ENCODE measurements at regions not wholly inside any gene's neighbourhood (a gene's known extent, or its start where the extent isn't known, plus 50 kb on each side); places are given as distances from the start of the nearest gene placed in this dataset.
"Not testable (repeated sequence)": the region's sequence is repeated elsewhere in the genome, so short reads cannot be mapped to it uniquely, and the experiment has no call there.

DNA sequence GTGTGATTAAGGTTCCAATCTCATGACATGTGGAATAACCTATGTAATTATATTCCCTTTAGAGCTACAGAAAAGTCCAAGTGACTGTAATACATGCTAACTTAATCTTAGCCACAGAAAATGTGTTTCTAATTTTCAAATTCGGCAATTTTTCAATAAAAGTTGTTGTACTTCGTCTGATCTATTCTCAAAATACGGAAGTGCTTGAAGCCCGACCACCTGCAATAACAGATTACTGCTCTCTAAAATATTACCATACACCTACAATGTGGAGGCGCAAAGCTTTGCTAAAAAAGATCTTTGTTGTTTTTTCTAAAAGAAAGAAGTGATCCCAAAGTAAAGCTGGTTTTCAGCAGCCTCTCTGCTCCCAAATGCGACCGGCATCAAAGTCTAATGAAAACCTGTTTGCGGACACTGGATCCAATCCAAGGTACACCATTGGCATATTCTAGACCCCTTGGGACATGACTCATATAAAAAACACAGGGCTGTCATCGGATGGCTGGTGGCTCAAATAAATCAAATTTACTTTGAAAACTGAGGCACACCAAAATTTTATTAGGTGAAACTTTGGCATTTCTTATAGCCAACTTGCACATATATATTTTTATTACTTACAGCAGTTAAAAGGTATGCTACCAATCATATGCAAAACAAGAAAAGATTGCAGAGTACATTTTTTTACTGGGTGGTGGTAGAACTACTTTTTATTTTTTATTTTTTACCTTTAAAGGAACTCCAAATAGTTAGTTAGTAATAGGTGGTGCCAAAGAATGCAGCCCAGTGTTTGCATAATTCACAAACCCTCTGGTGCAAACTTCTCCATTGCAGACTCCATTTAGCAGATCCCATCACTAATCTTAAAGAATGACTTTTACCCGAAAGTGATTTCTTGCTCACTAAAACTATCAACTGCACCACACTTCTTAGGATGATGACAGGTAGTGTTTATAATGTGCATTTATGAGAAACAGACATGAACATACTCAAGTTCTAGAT is 118.7 kb upstream of the TBX18 start:
- in situ Hi-C loops (cut with HindIII; ENCODE audit: low pct_ligation_motif_present, low pct_unique_long_range_greater_than_20kb, low sequenced_read_pairs): no loop called here
- no peak for DNase-seq

DNA sequence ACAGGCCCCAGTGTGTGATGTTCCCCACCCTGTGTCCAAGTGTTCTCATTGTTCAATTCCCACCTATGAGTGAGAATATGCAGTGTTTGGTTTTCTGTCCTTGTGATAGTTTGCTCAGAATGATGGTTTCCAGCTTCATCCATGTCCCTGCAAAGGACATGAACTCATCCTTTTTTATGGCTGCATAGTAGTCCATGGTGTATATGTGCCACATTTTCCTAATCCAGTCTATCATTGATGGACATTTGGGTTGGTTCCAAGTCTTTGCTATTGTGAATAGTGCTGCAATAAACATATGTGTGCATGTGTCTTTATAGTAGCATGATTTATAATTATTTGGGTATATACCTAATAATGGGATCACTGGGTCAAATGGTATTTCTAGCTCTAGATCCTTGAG is 115.0 kb upstream of the TBX18 start:
- DNase-seq; in situ Hi-C loops (cut with HindIII; ENCODE audit: low pct_ligation_motif_present, low pct_unique_long_range_greater_than_20kb, low sequenced_read_pairs): not testable (repeated sequence)

DNA sequence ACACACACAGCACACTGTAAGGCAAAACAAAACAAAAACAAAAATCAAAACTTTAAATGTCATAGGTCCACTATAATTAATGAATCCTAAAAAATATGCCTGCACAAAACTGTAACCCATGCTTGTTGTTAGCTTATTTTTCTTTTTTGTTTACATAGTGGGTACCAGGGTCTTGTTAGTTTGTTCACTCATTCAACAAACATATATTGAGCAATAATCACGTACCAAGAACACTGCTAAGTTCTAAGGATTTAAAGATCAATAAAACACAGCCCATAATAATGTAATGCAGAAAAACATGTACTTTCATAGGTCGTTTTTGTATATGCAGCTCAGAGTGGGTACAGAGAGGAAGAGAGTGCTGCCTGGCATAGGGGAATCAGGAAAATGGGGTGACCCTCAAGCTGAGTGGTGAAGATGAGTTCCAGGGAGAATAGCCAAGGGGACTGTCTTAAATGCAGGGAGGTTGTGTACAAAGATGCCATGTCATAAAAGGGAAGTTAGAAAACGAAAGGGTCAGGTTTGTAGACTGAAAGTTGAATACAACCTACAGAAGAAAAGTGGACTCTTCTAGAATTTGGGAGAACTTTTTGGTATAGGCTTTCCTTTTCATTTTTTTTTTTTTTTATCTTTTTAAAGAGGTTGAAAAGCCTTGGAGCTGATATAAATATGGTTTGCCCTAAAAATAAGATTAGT is 113.3 kb upstream of the TBX18 start:
- in situ Hi-C loops (cut with HindIII; ENCODE audit: low pct_ligation_motif_present, low pct_unique_long_range_greater_than_20kb, low sequenced_read_pairs): no loop called here
- no peak for DNase-seq

DNA sequence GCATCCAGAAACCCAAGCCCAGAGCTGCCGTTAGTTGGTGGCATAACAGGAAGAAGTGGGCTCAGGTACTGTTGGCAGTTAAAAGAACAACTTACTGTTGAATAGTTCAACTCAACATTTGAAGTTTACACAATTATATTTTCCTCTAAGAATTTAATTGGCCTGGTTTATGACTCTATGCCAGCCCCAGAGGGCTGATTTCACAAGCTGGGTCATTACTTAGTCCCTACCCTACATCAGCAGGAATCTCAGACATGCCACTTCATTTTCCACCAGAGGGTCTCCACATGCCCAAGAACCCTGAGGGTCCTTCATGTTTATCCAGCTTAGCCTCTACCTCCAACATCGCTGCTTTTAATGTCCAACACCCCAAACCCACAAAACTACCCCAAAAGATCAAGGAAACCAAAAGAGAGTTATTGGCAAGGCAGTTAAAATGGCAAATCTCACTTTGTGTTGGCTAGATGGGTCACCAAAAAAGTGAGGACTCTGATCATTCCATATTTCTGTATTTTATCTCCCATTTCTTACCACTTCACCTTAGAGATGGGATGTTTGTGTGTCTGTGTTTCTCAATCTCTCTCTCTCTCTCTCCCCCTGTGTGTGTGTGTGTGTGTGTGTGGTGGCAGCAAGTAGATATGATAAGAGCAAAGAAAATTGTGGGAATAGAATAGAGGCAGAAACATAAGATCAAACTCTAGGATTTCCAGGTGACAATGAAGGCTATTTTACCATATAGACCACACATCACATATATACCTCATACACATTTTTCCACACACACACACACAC is 112.5 kb upstream of the TBX18 start:
- DNase-seq: no peak
- in situ Hi-C loops (cut with HindIII; ENCODE audit: low pct_ligation_motif_present, low pct_unique_long_range_greater_than_20kb, low sequenced_read_pairs): no loop called here

DNA sequence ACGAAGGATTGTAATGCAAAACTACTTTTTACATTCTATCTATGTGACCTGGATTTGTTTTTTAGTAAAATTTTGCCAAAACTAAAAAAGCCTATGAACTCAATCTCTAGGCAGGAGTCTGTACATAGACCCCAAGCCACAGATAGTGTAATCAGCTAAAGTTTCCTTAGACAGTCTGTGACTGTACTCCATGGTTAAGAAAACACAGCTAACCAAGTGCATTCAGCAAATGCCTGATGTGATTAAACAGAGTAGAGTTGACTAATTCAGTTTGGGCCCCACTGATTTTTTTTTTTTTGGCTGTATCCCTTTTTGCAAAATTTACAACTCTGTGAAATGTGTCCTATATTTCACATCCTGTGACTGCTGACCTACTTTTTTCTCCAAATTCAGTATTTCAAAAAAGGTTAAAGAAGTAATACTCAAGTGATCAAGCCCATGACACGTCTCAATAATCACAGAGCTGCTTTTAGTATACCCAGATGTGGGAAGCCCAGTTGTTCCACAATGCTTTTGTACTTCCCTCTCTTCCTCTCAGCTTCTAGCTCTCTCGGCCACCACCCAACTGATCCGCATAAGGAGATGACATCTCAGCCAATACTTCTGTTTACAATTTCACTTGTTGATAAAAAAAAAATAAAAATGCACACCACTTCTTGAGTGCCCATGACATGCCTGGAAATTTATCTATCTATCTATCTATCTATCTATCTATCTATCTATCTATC is 108.8 kb upstream of the TBX18 start:
- in situ Hi-C loops (cut with HindIII; ENCODE audit: low pct_ligation_motif_present, low pct_unique_long_range_greater_than_20kb, low sequenced_read_pairs): no loop called here
- no peak for DNase-seq

DNA sequence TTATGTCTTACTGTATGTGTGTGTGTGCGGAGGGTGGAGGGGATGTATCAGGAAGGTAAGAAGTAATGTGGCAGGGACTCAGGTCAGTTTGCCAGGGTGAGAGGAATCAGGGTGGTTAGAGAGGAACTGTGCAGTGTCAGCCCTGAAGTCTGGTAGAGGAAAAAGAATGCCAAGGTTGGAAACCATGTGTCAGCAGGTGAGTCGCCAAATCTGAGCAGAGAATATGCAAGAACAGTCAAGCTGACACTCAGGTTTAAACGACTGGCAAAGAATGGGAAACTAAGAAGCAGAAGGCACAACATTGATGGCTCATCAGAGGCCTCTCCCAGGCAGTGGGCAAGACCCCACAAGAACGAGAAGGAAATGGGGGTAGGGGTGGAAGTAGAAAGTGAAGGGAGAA is 107.5 kb upstream of the TBX18 start:
- in situ Hi-C loops (cut with HindIII; ENCODE audit: low pct_ligation_motif_present, low pct_unique_long_range_greater_than_20kb, low sequenced_read_pairs): no loop called here
- DNase-seq: no peak

DNA sequence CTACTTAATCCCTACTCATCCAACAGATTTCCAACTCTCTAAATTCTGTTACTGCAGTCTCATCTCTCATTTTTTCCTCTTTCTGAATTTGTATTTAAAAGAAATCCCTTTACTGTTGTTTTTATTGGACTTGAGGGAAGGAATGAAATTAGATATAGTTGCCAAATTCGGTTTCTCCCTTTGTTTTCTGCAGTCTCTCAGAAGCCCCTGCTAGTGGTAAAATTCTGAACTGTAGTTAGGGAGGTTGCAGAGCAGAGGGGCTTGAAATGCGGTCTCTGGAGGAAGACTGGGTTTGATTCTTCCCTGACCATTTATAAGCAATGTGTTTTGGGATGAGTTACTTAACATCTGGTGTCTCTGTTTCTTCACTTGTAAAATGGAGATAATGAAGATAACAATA is 106.3 kb upstream of the TBX18 start:
- in situ Hi-C loops (cut with HindIII; ENCODE audit: low pct_ligation_motif_present, low pct_unique_long_range_greater_than_20kb, low sequenced_read_pairs): no loop called here

DNA sequence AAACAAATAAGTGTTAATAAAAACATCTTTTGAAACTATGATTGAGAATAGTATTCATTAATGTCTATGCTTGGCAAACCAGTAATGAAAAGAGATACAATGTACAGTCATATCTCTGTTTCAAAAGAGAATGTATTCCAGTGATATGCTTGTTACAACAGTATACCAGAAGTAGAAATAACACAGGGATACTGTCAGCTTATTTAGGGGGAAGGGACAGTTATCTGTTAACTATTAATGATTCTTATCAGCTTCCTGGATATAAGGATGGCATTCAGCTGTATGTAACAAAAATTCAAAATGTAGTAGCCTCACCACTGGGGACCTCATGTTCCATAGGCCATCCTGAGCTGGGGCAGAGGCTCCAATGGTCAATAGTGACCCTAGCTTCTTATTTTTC is 103.8 kb upstream of the TBX18 start:
- no peak for DNase-seq
- in situ Hi-C loops (cut with HindIII; ENCODE audit: low pct_ligation_motif_present, low pct_unique_long_range_greater_than_20kb, low sequenced_read_pairs): no loop called here

More for the DNA sequence above, 106.3 kb upstream of the TBX18 start:
- DNase-seq: no peak

DNA sequence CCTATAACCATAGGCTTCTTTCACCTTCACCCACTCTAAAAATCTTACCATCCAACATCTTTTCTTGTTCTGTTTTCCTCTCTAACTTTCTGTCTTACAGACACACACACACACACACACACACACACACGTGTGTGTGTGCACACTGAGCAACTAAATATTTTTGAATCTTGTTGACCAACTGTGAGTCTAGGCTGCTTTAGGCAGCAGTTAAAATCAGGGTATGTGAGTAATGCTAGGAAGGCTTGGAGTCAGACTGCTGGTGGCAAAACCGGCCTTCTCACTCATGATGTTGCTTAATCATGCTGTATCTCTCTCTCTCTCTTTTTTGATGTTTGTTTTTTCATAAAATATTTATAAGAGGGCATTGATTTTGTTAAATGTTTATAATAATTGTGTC is 103.1 kb upstream of the TBX18 start:
- in situ Hi-C loops (cut with HindIII; ENCODE audit: low pct_ligation_motif_present, low pct_unique_long_range_greater_than_20kb, low sequenced_read_pairs): no loop called here
- no peak for DNase-seq

DNA sequence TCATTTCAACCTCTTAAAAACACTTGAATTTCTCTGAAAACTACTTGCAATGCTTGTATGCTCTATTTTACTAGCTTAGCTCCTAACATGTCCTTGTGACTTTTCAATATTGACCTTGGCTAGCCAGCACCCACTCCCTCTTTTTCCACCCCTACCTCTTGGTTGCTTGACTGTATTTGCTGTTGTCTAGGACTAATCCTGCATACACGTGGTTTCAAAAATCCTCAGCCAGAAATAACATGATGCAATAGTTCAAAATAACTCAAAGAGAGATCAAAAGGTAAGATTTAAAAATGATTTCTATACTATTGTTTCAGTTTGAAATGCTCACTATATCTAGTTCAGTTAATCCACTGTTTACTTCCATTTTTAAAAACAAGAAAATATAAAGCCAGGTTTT is 102.3 kb upstream of the TBX18 start:
- in situ Hi-C loops (cut with HindIII; ENCODE audit: low pct_ligation_motif_present, low pct_unique_long_range_greater_than_20kb, low sequenced_read_pairs): no loop called here
- no peak for DNase-seq

DNA sequence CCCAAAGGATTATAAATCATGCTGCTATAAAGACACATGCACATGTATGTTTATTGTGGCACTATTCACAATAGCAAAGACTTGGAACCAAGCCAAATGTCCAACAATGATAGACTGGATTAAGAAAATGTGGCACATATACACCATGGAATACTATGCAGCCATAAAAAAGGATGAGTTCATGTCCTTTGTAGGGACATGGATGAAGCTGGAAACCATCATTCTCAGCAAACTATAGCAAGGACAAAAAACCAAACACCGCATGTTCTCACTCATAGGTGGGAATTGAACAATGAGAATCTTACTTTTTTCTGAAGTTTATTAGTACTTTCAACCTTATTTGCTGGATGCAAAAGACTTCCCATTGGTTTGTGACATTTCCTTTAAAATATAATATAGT is 101.0 kb upstream of the TBX18 start:
- in situ Hi-C loops (cut with HindIII; ENCODE audit: low pct_ligation_motif_present, low pct_unique_long_range_greater_than_20kb, low sequenced_read_pairs); DNase-seq: not testable (repeated sequence)

DNA sequence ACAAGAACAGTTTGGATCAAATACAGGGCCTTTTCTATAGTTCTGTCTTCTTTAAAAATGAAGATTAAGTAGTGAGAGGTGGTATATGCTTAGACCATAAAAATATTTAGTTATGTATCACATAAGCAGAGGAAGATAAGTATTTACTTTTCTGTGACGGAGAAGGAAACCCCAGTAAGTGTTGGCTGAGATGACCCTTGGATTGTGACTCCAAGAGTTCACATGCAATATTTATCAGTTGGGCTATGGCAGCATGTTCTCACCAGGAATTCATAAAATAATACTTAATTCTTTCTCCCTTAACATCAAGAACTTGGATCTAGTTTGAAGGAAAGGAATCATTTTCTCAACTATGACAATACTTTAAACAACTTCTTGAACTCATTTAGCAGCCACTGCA is 98.4 kb upstream of the TBX18 start:
- no peak for DNase-seq
- in situ Hi-C loops (cut with HindIII; ENCODE audit: low pct_ligation_motif_present, low pct_unique_long_range_greater_than_20kb, low sequenced_read_pairs): no loop called here

DNA sequence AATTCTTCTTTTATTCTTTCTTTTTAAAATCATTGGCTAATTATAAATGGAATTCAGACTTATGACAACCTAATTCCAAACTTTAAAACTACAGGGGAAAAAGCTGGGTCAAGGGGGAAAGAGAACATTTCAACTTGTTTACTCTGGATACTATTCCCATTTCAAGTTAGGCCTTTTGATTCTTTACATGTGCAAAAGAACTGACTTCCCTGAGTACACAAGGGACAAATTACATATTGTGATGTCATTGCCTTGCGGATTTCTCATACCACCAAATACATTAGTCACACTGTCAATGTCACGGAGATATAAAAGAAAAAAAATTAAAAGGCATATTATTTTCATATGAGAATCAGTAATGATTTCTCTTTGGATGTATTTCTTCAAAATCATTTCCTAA is 96.5 kb upstream of the TBX18 start:
- in situ Hi-C loops (cut with HindIII; ENCODE audit: low pct_ligation_motif_present, low pct_unique_long_range_greater_than_20kb, low sequenced_read_pairs): no loop called here
- DNase-seq: no peak

DNA sequence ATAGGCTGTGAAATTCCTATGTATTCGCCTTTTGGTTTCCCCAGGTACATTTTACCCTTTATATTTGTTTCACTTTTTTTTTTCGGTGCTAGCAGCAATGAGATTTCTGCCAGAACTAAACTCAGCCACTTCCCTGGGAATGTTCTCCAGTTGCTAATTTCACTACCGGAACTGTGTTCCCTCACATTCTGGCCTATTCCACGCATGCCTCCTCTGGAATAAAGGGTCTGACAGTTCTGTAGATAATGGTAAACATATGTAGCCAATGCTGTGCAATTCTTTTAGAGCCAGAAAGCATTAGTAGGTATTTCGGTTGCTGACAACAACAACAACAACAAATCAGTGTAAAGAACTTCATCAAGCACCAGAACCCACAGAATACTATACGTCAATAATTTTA is 96.1 kb upstream of the TBX18 start:
- in situ Hi-C loops (cut with HindIII; ENCODE audit: low pct_ligation_motif_present, low pct_unique_long_range_greater_than_20kb, low sequenced_read_pairs): no loop called here
- no peak for DNase-seq

DNA sequence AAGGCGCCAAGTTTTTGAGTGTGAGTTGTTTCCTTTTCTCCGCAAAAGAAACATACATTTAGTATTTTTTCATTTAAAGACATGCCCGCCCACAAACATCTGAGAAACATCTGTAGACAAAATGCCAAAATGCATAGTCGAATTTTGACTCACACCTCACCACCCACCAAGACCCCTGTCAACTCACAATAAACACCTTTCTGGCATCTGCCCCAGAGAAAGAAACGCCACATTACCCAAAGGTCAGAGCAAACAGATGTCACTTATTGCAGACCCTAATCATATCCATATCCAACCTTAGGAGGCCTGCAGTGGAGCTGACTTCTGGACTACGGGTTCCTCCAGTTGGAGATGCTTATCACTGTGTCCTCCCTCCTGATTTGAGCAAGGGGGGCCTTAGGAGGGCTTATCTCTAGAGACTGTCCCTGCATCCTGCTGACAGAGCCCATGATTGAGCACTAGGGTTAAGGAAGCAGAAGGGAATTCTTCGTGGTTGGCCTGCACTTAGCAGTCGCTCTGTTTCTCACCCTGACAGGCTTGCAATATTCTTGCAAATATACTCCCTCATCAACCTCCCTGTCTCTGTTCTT is 90.5 kb upstream of the TBX18 start:
- no peak for DNase-seq
- in situ Hi-C loops (cut with HindIII; ENCODE audit: low pct_ligation_motif_present, low pct_unique_long_range_greater_than_20kb, low sequenced_read_pairs): no loop called here

DNA sequence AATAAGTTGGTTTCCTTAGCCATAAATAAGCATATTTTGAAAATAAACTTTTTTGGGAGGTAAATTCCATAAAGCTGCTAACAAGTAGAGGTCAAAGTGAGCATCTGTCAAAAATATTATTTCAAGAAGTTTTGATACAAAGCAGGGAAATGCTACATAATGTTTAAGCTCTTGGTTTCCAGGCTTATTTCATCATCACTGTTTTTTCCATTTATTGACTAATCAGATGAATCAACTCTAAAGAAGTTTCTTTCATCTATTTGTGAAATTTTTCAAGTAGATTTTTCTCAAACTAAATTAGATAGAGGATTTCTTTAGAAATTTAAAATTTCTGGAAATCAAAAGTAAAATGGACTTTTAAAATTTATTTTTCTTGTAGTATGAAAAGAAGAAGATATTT is 89.5 kb upstream of the TBX18 start:
- no peak for DNase-seq
- in situ Hi-C loops (cut with HindIII; ENCODE audit: low pct_ligation_motif_present, low pct_unique_long_range_greater_than_20kb, low sequenced_read_pairs): no loop called here

DNA sequence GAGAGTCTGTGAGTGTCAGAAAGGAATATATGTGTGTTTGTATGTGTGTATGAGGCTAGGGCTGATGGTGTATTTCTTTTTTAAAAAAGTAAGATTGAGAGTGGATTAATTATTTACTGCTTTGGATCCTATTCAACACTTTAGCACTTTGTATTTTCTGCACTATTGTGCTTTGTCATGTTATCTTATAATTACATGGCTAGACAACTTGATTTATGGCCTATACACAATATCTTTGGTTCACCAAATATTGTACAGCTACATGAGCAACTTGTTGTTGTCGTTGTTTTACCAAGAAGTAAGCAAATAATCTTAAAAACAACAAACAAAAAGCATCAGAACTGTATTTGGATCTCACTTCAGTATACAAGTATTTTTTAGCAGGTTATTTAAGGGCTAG is 84.6 kb upstream of the TBX18 start:
- in situ Hi-C loops (cut with HindIII; ENCODE audit: low pct_ligation_motif_present, low pct_unique_long_range_greater_than_20kb, low sequenced_read_pairs): no loop called here

More for the DNA sequence above, 84.6 kb upstream of the TBX18 start:
- no peak for DNase-seq
